ENCODE measurements at regions not wholly inside any gene's neighbourhood (a gene's known extent, or its start where the extent isn't known, plus 50 kb on each side); places are given as distances from the start of the nearest gene placed in this dataset.

DNA sequence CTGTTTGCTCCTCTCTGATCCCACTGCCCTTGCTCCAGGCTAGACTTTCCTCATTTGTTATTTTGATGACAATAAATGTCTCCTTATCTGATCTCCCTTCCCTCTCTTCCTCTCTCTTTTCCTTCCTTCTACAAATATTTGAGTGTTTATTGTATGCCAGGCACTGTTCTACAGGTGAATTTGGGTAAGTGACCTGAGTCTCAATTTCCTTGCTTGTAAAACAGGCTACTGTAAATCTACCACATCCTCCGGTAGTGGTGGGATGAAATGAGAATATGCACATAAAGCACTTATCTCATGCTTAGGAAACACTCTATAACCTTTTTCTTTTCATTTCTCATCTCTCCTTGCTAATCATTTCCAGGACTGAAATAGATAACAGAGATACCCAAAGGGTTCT is 86.4 kb downstream of the HMHB1 start:
- H3K4me3 ChIP-seq (ENCODE audit: low read depth, low read length) = no peak overlapping the region
- TF ChIP-seq, protein P1, sequence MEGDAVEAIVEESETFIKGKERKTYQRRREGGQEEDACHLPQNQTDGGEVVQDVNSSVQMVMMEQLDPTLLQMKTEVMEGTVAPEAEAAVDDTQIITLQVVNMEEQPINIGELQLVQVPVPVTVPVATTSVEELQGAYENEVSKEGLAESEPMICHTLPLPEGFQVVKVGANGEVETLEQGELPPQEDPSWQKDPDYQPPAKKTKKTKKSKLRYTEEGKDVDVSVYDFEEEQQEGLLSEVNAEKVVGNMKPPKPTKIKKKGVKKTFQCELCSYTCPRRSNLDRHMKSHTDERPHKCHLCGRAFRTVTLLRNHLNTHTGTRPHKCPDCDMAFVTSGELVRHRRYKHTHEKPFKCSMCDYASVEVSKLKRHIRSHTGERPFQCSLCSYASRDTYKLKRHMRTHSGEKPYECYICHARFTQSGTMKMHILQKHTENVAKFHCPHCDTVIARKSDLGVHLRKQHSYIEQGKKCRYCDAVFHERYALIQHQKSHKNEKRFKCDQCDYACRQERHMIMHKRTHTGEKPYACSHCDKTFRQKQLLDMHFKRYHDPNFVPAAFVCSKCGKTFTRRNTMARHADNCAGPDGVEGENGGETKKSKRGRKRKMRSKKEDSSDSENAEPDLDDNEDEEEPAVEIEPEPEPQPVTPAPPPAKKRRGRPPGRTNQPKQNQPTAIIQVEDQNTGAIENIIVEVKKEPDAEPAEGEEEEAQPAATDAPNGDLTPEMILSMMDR (conservative IDR thresholded peaks at IDR 0.05; ENCODE audit: low read depth, low read length) = no peak
- DNase-seq (ENCODE audit: low read depth) = no peak

DNA sequence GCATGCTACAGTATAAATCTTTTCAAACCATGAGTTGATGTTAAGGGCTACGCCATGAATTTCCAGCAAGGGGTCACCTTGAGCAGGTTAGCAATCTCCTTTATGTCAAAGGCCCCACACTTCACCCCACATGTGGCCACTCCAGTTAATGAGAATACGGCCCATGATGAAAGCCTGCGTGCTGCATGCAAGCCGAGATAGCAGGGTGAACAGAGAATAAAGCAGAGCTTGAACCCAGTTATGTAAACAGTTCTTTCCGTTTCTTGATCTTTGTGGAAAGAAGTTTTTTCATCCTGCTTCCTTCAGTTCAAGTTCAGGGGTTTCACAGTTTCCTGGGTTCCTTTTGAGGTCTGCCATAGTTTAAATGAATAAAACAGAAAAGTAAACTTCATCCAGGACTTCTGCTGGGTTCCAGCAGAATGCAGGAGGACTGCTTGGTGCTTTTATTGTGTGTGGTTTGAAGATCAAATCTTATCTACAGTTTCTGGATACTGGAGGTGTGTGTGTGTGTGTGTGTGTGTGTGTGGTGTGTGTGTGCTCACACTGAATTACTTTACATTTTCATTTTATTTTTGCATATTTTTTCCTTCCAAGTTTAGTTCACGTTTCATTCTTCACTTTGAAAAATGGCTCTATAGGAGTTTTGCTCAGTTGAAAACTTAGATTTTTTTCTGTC is 87.1 kb downstream of the HMHB1 start:
- TF ChIP-seq, protein P1 (conservative IDR thresholded peaks at IDR 0.05; ENCODE audit: low read depth, low read length) = no peak

DNA sequence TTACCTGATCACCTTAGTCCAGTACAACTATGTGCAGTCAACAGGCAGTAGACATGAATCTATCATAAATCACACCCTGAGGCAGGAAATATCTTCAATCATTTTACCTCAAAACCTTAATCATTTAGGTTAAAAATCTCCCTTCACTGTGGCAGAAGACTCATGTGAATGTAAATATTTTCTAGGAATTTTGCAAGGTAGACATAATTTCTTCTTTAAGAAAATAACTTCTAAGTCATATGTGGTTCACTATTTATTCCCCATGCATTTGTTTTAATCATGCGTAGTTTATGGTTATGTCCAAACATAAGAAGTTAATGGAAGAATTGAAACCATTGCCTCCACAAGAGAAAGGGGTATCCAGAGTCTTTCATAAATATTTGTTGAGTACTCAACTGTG is 97.0 kb downstream of the HMHB1 start:
- H3K4me3 ChIP-seq (ENCODE audit: low read depth, low read length) = no peak overlapping the region
- TF ChIP-seq, protein P1 (conservative IDR thresholded peaks at IDR 0.05; ENCODE audit: low read depth, low read length) = no peak
- DNase-seq (ENCODE audit: low read depth) = no peak

More for the DNA sequence above, 87.1 kb downstream of the HMHB1 start:
- no peak overlapping the region for H3K4me3 ChIP-seq (ENCODE audit: low read depth, low read length)
- DNase-seq (ENCODE audit: low read depth) = no peak

DNA sequence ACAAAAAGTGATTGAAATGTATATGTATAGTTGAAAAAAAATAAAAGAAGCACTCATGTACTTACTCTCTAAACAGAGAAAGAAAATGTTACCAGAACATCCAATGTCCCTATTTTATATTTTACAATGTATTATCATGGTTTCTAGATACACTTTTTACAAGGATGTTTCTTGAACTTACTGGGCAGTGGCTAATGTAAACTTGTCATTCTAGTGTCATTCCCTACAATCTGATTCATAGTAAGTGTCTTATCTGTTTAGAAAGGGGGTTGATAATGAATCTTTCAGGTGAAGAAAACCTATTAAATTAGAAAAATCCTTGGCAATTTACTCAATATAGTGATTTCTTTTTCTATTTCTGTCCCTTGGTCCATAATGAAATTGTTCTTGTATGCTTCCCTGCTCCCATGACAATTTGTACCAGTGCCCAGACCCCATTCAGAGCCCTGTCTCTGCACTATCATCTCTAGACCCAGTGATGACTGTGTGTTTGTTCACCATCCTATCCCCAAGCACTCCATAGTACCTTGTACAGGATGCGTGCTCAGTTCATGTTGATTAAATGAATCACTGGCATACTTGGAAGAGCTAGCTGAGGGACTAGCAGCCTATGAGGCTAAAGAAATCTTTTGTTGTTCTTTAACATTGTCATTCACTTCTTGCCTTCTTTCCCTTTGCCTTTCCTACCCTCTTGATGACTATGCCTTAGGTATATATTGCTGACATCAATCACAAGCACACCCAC is 101.2 kb downstream of the HMHB1 start:
- TF ChIP-seq, protein P1 (conservative IDR thresholded peaks at IDR 0.05; ENCODE audit: low read depth, low read length) = no peak
- DNase-seq (ENCODE audit: low read depth) = no peak
- no peak overlapping the region for H3K4me3 ChIP-seq (ENCODE audit: low read depth, low read length)

DNA sequence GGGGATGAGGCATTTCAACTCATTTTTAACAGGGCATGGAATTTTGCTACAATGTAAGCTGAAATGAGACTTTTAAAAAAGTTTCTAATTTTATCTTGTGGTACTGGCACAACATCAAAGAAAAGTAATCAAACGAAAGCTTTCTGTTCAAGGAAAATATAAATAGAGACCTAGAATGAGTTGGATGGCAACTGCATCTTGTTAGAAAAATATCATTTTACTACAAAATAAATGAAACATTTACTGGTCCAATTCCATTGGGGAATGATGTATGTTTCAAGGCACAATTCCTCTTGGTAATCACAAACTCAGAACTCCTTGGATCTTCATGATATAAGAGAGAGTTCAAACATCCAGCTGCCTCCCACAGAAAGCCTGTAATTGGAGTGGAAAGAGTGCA is 102.8 kb downstream of the HMHB1 start:
- no peak overlapping the region for H3K4me3 ChIP-seq (ENCODE audit: low read depth, low read length)
- TF ChIP-seq, protein P1 (conservative IDR thresholded peaks at IDR 0.05; ENCODE audit: low read depth, low read length) = no peak
- no peak for DNase-seq (ENCODE audit: low read depth)

DNA sequence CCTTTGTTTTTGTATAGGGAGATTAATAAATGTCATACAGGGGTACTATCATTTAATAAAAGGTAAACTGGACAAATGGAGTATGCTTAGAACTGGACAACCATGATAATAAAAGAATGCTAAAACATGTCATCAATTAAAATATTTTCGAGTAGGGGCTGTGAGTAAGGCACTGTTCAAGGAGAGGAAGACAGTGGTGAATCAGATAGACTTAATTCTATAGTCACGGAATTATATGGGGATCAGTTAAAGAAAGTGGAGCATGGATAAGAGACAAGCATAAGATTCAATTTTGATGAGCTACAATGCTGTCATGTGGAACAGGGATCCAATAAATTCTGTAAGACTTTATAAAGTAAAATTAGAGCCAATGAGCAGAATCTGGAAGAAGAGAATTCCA is 104.5 kb downstream of the HMHB1 start:
- DNase-seq (ENCODE audit: low read depth) = no peak
- TF ChIP-seq, protein P1 (conservative IDR thresholded peaks at IDR 0.05; ENCODE audit: low read depth, low read length) = no peak
- no peak overlapping the region for H3K4me3 ChIP-seq (ENCODE audit: low read depth, low read length)

All from epithelial cell of proximal tubule (primary cell).